B cell (primary cell): ENCODE measurements at regions not wholly inside any gene's neighbourhood (a gene's known extent, or its start where the extent isn't known, plus 50 kb on each side); places are given as distances from the start of the nearest gene placed in this dataset.

Experiments
- ATAC-seq: fragments of 200-7000 bp; cut with Tn5 transposase; one replicate; pipeline ENCODE4 v1.10.0; 2021; ENCODE audit warnings: low read depth, mild to moderate bottlenecking, moderate number of reproducible peaks, moderate library complexity
- CTCF ChIA-PET: fragments of 350-600 bp; sonication (Branson Sonifier 250); formaldehyde crosslinking; loops from one replicate; lab custom pipeline; 2021; ENCODE audit warnings: antibody characterized with exemption, inconsistent platforms; lab: Charles Lee
- POLR2A ChIA-PET: fragments of 350-600 bp; sonication (Branson Sonifier 250); formaldehyde crosslinking; loops from one replicate; lab custom pipeline; 2021; ENCODE audit warnings: antibody characterized with exemption; lab: Charles Lee
- DNase-seq: peaks from one replicate; pipeline ENCODE4 v3.0.0; 2013
- H2AFZ ChIP-seq: 2 replicates; pipeline ENCODE4 v1.6.1; 2012; ENCODE audit warnings: mild to moderate bottlenecking, low read depth, low read length; ENCODE audit not compliant: insufficient read depth, poor library complexity, severe bottlenecking
- H3K27ac ChIP-seq, 2 donors: 1 replicate in 1 of 2; 2 replicates in 1 of 2; pipeline ENCODE4 v1.5.1; 2012 to 2013; ENCODE audit warnings: low read length in 2 of 2, mild to moderate bottlenecking in 2 of 2, moderate library complexity in 1 of 2
- H3K27me3 ChIP-seq, 4 experiments: fragments of 200-600 bp in 1 of 4; sonication (generic) in 1 of 4; replicated peaks in 1 of 4; 1 replicate in 2 of 4; 2 replicates in 2 of 4; pipeline versions ENCODE4 v1.6.1 to v1.7.0; 2013 to 2016; ENCODE audit warnings: low read length in 3 of 4, mild to moderate bottlenecking in 2 of 4, mixed read lengths in 1 of 4, moderate library complexity in 1 of 4; ENCODE audit not compliant: insufficient read depth in 4 of 4, control insufficient read depth in 3 of 4; ENCODE audit errors: control extremely low read depth in 1 of 4
- H3K36me3 ChIP-seq, 2 experiments: replicated peaks in 1 of 2; 1 replicate in 1 of 2; 2 replicates in 1 of 2; pipeline versions ENCODE4 v1.6.1 to v1.7.1; 2013; ENCODE audit warnings: low read length in 1 of 2; ENCODE audit not compliant: insufficient read depth in 2 of 2, control insufficient read depth in 1 of 2; ENCODE audit errors: control extremely low read depth in 1 of 2, extremely low read depth in 1 of 2
- H3K4me1 ChIP-seq, 2 donors: fragments of 200-600 bp in 1 of 2; sonication (generic) in 1 of 2; 1 replicate in 1 of 2; 2 replicates in 1 of 2; pipeline versions ENCODE4 v1.5.1 to v1.6.1; 2013 to 2017; ENCODE audit warnings: low read length in 2 of 2; ENCODE audit not compliant: control insufficient read depth in 2 of 2, insufficient read depth in 2 of 2
- H3K4me2 ChIP-seq: replicated peaks from 2 replicates; pipeline ENCODE3; 2012; ENCODE audit warnings: mild to moderate bottlenecking, low read depth, low read length; ENCODE audit not compliant: poor library complexity, severe bottlenecking
- H3K4me3 ChIP-seq, 5 experiments: fragments of 200-600 bp in 1 of 5; sonication (generic) in 1 of 5; 1 replicate in 3 of 5; 2 replicates in 2 of 5; pipeline versions ENCODE4 v1.5.1 to v1.7.0; 2011 to 2016; ENCODE audit warnings: low read length in 4 of 5, mild to moderate bottlenecking in 4 of 5, low read depth in 2 of 5, control low read depth in 1 of 5, moderate library complexity in 1 of 5; ENCODE audit not compliant: insufficient read depth in 1 of 5; ENCODE audit errors: control extremely low read depth in 1 of 5, extremely low read depth in 1 of 5
- H3K79me2 ChIP-seq: fragments of 200-600 bp; sonication (generic); one replicate; pipeline ENCODE4 v1.6.0; 2016; ENCODE audit warnings: low read length; ENCODE audit not compliant: control insufficient read depth, insufficient read depth
- H3K9ac ChIP-seq: fragments of 200-600 bp; sonication (generic); 2 replicates; pipeline ENCODE4 v1.6.1; 2017; ENCODE audit warnings: mild to moderate bottlenecking, low read length, moderate library complexity
- H3K9me3 ChIP-seq, 3 donors: one replicate each; pipeline versions ENCODE4 v1.6.1 to v1.7.1; 2013; ENCODE audit warnings: low read length in 2 of 3; ENCODE audit not compliant: control insufficient read depth in 2 of 3, insufficient read depth in 1 of 3; ENCODE audit errors: control extremely low read depth in 1 of 3
- H4K20me1 ChIP-seq: 2 replicates; pipeline ENCODE4 v1.6.0; 2012; ENCODE audit warnings: mild to moderate bottlenecking, low read length; ENCODE audit not compliant: insufficient read depth, control insufficient read depth, poor library complexity, severe bottlenecking
- H3K27ac Mint-ChIP-seq: one replicate; pipeline ENCODE4 v1.8.0; 2021; ENCODE audit warnings: mixed read lengths
- H3K27me3 Mint-ChIP-seq: one replicate; pipeline ENCODE4 v1.8.0; 2021; ENCODE audit warnings: mixed read lengths
- H3K4me1 Mint-ChIP-seq: one replicate; pipeline ENCODE4 v1.8.0; 2021; ENCODE audit warnings: mixed read lengths
- H3K4me3 Mint-ChIP-seq: one replicate; pipeline ENCODE4 v1.8.0; 2021; ENCODE audit warnings: mixed read lengths
- H3K9me3 Mint-ChIP-seq: one replicate; pipeline ENCODE4 v1.8.0; 2022; ENCODE audit warnings: mixed read lengths; ENCODE audit not compliant: insufficient read depth
- CTCF ChIP-seq: fragments of 200-600 bp; IDR thresholded peaks from one replicate; pipeline ENCODE4 v1.8.0; 2022; ENCODE audit warnings: antibody characterized with exemption, mild to moderate bottlenecking
- EZH2 ChIP-seq: IDR thresholded peaks from 2 replicates; pipeline ENCODE4 v1.6.1; 2012; ENCODE audit warnings: borderline replicate concordance, low read depth, mild to moderate bottlenecking, moderate library complexity, low read length; ENCODE audit not compliant: insufficient read depth, poor library complexity, severe bottlenecking
- WGBS: methylation state at CpG from one replicate; pipeline ENCODE4 v1.1.5; 2013; ENCODE audit warnings: missing lambda C conversion rate; ENCODE audit not compliant: insufficient coverage; 5-methylcytosine and 5-hydroxymethylcytosine counted together
- intact Hi-C: fragments of 100-400 bp; cut with micrococcal nuclease; formaldehyde crosslinking; loops from one replicate; pipeline ENCODE4 v1.10.0; 2022

- DNase-seq (no peak), ATAC-seq (no peak)
- Mint-ChIP-seq H3K4me1 (no peaks in the 10 kb centered on the region), H3K9me3 (peaks cover 4% of the 10 kb centered on the region), H3K27ac (no peak overlapping the region), H3K27me3 (no peaks in the 10 kb centered on the region), H3K4me3 (no peak overlapping the region)
- intact Hi-C loops = no loop called here
- TF ChIP-seq EZH2 (no peak), CTCF (no peak)
- Histone ChIP-seq H3K79me2 (no peaks in the 10 kb centered on the region), H3K4me3 (no peak overlapping the region), H4K20me1 (no peaks in the 10 kb centered on the region), H3K9me3 (peaks cover 0 to 7% (median 0%) of the 10 kb centered on the region in 3 donors), H3K36me3 (no peaks in the 10 kb centered on the region), H3K27ac (no peak overlapping the region), H2AFZ (no peak overlapping the region), H3K4me1 (no peaks in the 10 kb centered on the region), H3K27me3 (no peaks in the 10 kb centered on the region), H3K9ac (no peak overlapping the region), H3K4me2 (no peak overlapping the region)
- WGBS = 53% methylated on average over 2 of the region's 2 CpGs
- POLR2A ChIA-PET = no interaction called here
- CTCF ChIA-PET = no interaction called here
These were observed 263.9 kb downstream of the TOX3 start for GRCh38 chr16:52283018-52283417.

GRCh38 chr16:52280086-52280485, 266.9 kb downstream of the TOX3 start:
- H3K4me1 ChIP-seq = no peaks in the 10 kb centered on the region
- Mint-ChIP-seq H3K9me3 (no peaks in the 10 kb centered on the region), H3K4me3 (no peak overlapping the region), H3K27ac (no peak overlapping the region), H3K4me1 (no peaks in the 10 kb centered on the region), H3K27me3 (no peaks in the 10 kb centered on the region)
- POLR2A ChIA-PET = no interaction called here
- H3K27ac ChIP-seq = no peak overlapping the region
- no peak for DNase-seq
- no peak for ATAC-seq
- intact Hi-C loops = no loop called here
- no peaks in the 10 kb centered on the region for H3K36me3 ChIP-seq
- H3K4me2 ChIP-seq = no peak overlapping the region
- no peak overlapping the region for H3K9ac ChIP-seq
- no peak overlapping the region for H2AFZ ChIP-seq
- TF ChIP-seq EZH2 (no peak), CTCF (no peak)
- no peaks in the 10 kb centered on the region for H4K20me1 ChIP-seq
- no peaks in the 10 kb centered on the region for H3K27me3 ChIP-seq
- no peak overlapping the region for H3K4me3 ChIP-seq
- H3K9me3 ChIP-seq = peaks cover 0 to 7% (median 0%) of the 10 kb centered on the region in 3 donors
- H3K79me2 ChIP-seq = no peaks in the 10 kb centered on the region
- WGBS = 88% methylated on average over 1 of the region's 1 CpG
- CTCF ChIA-PET = no interaction called here
